OCI-LY1 (cell line): ENCODE measurements at regions not wholly inside any gene's neighbourhood (a gene's known extent, or its start where the extent isn't known, plus 50 kb on each side); places are given as distances from the start of the nearest gene placed in this dataset.

Experiments used
- H2AFZ ChIP-seq: fragments of 200-600 bp; sonication (generic), shearing (Covaris generic); 2 replicates; pipeline ENCODE4 v1.6.0; 2014; ENCODE audit warnings: antibody characterized with exemption, mild to moderate bottlenecking, low read length
- H3F3A ChIP-seq: fragments of 200-600 bp; sonication (generic), shearing (Covaris generic); 2 replicates; pipeline ENCODE4 v1.6.0; 2014; ENCODE audit warnings: mild to moderate bottlenecking, antibody characterized with exemption, low read length, moderate library complexity; ENCODE audit not compliant: insufficient read depth
- H3K27ac ChIP-seq: fragments of 200-600 bp; sonication (generic); 2 replicates; pipeline ENCODE4 v1.5.1; 2014; ENCODE audit warnings: low read length, mixed run types, mild to moderate bottlenecking, low read depth; ENCODE audit not compliant: poor library complexity, severe bottlenecking
- H3K27me3 ChIP-seq: fragments of 200-600 bp; sonication (generic); 2 replicates; pipeline ENCODE4 v1.6.0; 2014; ENCODE audit warnings: antibody characterized with exemption, mild to moderate bottlenecking, low read length, moderate library complexity; ENCODE audit not compliant: insufficient read depth
- H3K36me3 ChIP-seq: fragments of 200-600 bp; sonication (generic); 2 replicates; pipeline ENCODE4 v1.6.1; 2014; ENCODE audit warnings: mild to moderate bottlenecking, antibody characterized with exemption, low read length, moderate library complexity, mixed read lengths; ENCODE audit not compliant: insufficient read depth
- H3K4me1 ChIP-seq: fragments of 200-600 bp; sonication (generic); 2 replicates; pipeline ENCODE4 v1.5.1; 2014; ENCODE audit warnings: mild to moderate bottlenecking, low read length, moderate library complexity; ENCODE audit not compliant: insufficient read depth, severe bottlenecking
- H3K4me2 ChIP-seq: fragments of 200-600 bp; sonication (generic), shearing (Covaris generic); 2 replicates; pipeline ENCODE4 v1.6.1; 2014; ENCODE audit warnings: low read length
- H3K4me3 ChIP-seq: fragments of 200-600 bp; sonication (generic); 2 replicates; pipeline ENCODE4 v1.5.1; 2014; ENCODE audit warnings: low read length, low read depth, mild to moderate bottlenecking, mixed read lengths; ENCODE audit not compliant: poor library complexity, severe bottlenecking
- H3K79me2 ChIP-seq: fragments of 200-600 bp; shearing (Covaris generic); 2 replicates; pipeline ENCODE4 v1.6.1; 2016; ENCODE audit warnings: mixed run types, low read length, mixed read lengths; ENCODE audit not compliant: insufficient read depth
- H3K9ac ChIP-seq: fragments of 200-600 bp; sonication (generic), shearing (Covaris generic); 2 replicates; pipeline ENCODE4 v1.6.1; 2014; ENCODE audit warnings: mild to moderate bottlenecking, low read length, mixed read lengths
- H3K9me2 ChIP-seq: fragments of 200-600 bp; sonication (generic), shearing (Covaris generic); 2 replicates; pipeline ENCODE4 v1.6.1; 2014; ENCODE audit warnings: low read depth, mild to moderate bottlenecking, low read length, mixed read lengths
- H3K9me3 ChIP-seq: fragments of 200-600 bp; shearing (Covaris generic); 2 replicates; pipeline ENCODE4 v1.6.1; 2014; ENCODE audit warnings: low read length, mixed read lengths
- H4K20me1 ChIP-seq: fragments of 200-600 bp; sonication (generic), shearing (Covaris generic); 2 replicates; pipeline ENCODE4 v1.6.0; 2016; ENCODE audit warnings: mild to moderate bottlenecking, low read length; ENCODE audit not compliant: insufficient read depth
- CTCF ChIP-seq: fragments of 200-600 bp; sonication (generic), shearing (Covaris generic); IDR thresholded peaks from 2 replicates; pipeline ENCODE4 v1.5.1; 2017; ENCODE audit warnings: mild to moderate bottlenecking, antibody characterized with exemption, low read length, moderate library complexity, mixed read lengths
- EZH2 ChIP-seq: fragments of 200-600 bp; sonication (generic), shearing (Covaris generic); IDR thresholded peaks from 2 replicates; pipeline ENCODE4 v1.8.0; 2017; ENCODE audit warnings: borderline replicate concordance, mixed run types, mild to moderate bottlenecking, antibody characterized with exemption, low read length, moderate library complexity, mixed read lengths

GRCh38 chr2:167890739-167891138, 356.7 kb downstream of the STK39 start:
- no peaks in the 10 kb centered on the region for H3K9me2 ChIP-seq
- H3K9me3 ChIP-seq, result no peaks in the 10 kb centered on the region
- no peak overlapping the region for H3K27ac ChIP-seq
- no peaks in the 10 kb centered on the region for H3K4me1 ChIP-seq
- H3F3A ChIP-seq, result no peaks in the 10 kb centered on the region
- no peaks in the 10 kb centered on the region for H3K36me3 ChIP-seq
- H3K4me3 ChIP-seq, result no peak overlapping the region
- H4K20me1 ChIP-seq, result no peaks in the 10 kb centered on the region
- TF ChIP-seq CTCF (no peak), EZH2 (no peak)
- H3K79me2 ChIP-seq, result no peaks in the 10 kb centered on the region
- H3K4me2 ChIP-seq, result no peak overlapping the region
- no peak overlapping the region for H3K9ac ChIP-seq
- H3K27me3 ChIP-seq, result no peaks in the 10 kb centered on the region
- H2AFZ ChIP-seq, result no peak overlapping the region

GRCh38 chr2:167880415-167880814, 367.0 kb downstream of the STK39 start:
- TF ChIP-seq CTCF, result no peak
- TF ChIP-seq EZH2, result no peak
- no peaks in the 10 kb centered on the region for H3K9me3 ChIP-seq
- H3K9ac ChIP-seq, result no peak overlapping the region
- no peaks in the 10 kb centered on the region for H3K79me2 ChIP-seq
- no peaks in the 10 kb centered on the region for H3K4me1 ChIP-seq
- no peaks in the 10 kb centered on the region for H3K36me3 ChIP-seq
- no peaks in the 10 kb centered on the region for H3K27me3 ChIP-seq
- H3K27ac ChIP-seq, result no peak overlapping the region
- no peak overlapping the region for H3K4me2 ChIP-seq
- H4K20me1 ChIP-seq, result no peaks in the 10 kb centered on the region
- no peaks in the 10 kb centered on the region for H3K9me2 ChIP-seq
- no peaks in the 10 kb centered on the region for H3F3A ChIP-seq
- H2AFZ ChIP-seq, result no peak overlapping the region
- no peak overlapping the region for H3K4me3 ChIP-seq

- H3K4me3 ChIP-seq, result no peak overlapping the region
- no peaks in the 10 kb centered on the region for H3K36me3 ChIP-seq
- H4K20me1 ChIP-seq, result no peaks in the 10 kb centered on the region
- no peaks in the 10 kb centered on the region for H3F3A ChIP-seq
- H3K9me3 ChIP-seq, result no peaks in the 10 kb centered on the region
- H3K4me1 ChIP-seq, result no peaks in the 10 kb centered on the region
- H3K79me2 ChIP-seq, result no peaks in the 10 kb centered on the region
- no peaks in the 10 kb centered on the region for H3K9me2 ChIP-seq
- no peak overlapping the region for H3K9ac ChIP-seq
- no peak overlapping the region for H3K4me2 ChIP-seq
- H2AFZ ChIP-seq, result no peak overlapping the region
- H3K27ac ChIP-seq, result no peak overlapping the region
- TF ChIP-seq CTCF (no peak), EZH2 (no peak)
- H3K27me3 ChIP-seq, result no peaks in the 10 kb centered on the region
Measured at GRCh38 chr2:167875529-167875928, 371.9 kb downstream of the STK39 start.
